CMK (cell line): ENCODE measurements at regions not wholly inside any gene's neighbourhood (a gene's known extent, or its start where the extent isn't known, plus 50 kb on each side); places are given as distances from the start of the nearest gene placed in this dataset.

Experiments used
- DNase-seq: peaks from one replicate; pipeline ENCODE4 v3.0.0-alpha.2; 2010; ENCODE audit warnings: low read depth

DNA sequence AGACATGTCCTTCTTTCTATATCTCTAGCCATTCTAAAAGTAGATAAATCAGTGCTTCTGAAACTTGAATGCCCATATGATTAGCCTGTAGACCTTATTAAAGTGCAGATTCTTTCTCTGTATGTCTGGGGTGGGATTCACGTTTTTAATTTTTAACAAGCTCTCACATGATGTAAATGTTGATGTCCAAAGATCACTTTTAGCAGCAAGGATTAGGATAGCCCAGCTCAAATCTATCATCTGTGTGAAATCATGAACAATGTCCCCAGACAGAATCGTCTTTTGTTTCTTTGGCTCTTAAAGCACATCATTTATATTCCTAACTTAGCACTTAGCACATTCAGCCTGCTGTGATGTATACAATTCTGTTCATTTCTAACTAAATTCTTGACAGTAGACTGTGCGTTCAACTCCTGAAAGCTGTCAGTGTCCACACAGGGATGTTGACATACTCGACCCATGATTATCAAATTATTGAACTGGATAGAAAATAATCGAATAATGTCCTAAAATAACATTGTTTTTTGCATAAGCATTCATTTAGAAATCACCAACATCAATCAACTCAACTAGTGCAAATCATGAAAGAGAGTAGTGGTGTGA is 102.1 kb upstream of the MLIP start:
- no peak for DNase-seq

DNA sequence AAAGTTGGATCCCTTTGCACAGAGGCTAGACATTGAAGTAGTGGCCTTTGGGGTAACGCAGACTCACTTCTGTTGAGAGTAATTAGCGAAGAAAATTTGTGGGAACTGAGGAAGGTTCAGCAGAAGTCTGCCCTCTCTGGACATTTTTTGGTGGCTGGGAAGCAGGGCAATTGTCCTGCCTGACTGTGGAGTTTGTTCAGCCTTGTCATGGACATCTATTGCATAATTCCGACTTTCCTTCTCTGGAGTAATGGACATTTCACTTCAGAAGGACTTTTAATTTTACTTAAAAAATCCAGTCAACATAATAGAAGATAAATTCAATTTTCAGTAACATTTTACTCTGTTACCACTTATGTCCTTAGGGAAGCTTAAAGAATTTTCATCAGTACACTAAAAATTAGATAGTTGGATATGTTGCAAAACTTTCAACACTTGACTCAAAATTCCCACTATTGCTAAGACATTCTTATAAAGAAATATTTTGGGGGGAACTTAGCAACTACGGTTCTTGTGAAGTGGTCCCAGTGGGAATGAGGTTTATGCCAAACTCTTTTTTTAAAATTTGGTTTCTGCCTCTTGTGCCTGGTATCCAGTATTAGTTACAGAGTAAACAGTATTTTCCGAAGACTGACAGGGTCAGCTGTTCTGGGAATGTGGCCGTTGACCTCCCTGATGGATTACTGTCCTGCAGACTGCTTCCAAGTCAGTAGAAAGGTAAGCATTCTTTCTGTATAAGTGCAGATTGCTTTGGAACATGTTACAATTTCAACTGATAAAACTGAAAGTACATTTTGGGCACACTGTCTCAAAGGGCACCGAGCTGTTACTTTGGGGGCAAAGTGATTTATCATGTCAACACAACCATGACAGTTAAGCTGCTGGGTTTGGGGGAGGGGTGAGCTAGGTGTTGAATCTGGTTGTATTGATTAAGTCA is 100.6 kb upstream of the MLIP start:
- DNase-seq, result no peak

DNA sequence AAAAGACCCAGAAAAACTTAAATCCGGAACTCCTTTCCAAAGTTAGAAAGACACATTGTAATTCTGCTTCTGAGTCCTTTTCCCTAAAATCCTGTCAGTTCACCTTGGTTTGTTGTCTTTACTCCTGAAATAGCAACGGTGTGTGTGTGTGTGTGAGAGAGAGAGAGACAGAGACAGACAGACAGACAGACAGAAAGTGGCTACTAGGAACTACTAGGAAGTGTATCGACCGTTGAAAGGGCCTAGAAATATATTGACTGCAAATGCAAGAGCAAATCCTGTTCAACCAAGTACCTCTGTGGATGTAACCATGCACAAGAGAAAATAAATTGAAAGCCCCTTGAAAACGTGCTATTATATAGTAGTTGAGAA is 100.0 kb upstream of the MLIP start:
- DNase-seq, result no peak

DNA sequence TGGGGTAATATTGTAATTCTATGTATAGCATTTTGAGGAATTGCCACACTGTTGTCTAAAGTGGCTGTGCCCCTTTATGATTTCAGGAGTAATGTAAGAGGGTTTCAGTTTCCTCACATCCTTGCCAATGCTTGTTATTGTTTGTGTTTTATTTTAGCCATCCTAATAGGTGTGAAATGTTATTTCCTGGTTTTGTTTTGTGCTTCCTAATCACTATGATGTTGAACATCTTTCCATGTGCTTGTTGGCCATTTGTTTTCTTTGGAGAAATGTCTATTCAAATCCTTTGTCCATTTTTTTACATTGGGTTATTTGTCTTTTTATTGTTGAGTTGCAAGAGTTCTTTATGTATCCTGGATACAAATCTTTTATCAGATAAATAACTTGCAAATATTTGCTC is 97.3 kb upstream of the MLIP start:
- no peak for DNase-seq

DNA sequence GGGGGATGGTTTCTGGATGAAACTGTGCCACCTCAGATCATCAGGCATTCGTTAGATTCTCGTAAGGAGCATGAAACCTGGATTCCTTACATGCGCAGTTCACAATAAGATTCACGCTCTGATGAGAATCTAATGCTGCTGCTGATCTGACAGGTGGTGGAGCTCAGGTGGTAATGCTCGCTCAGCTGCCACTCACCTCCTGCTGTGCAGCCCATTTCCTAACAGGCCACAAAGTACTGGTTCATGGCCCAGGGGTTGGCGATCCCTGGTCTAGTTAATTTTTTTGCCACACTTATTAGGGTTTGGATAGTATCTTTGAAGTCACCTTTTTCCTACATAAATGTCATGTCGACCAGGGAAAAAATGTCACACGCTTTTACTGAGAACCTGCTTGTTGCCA is 96.8 kb upstream of the MLIP start:
- DNase-seq, result no peak

DNA sequence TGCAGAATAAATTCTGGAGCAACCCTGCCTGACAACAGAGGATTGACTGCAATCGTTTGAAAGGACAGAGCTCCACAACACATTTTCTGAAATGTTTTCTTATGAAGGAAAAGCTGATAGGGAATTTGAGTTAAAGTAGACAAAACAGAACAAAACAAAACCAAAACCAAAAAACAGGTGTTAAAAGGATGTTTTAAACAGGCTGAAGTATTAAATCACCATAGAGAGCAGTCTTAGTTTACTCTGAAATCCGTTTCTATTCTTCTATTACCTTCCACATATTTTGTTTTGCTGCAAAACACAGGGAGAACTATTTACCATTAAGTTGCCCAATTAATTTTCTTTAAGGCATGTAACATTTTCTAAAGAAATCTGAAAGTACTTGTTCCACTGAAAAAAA is 93.4 kb upstream of the MLIP start:
- no peak for DNase-seq

DNA sequence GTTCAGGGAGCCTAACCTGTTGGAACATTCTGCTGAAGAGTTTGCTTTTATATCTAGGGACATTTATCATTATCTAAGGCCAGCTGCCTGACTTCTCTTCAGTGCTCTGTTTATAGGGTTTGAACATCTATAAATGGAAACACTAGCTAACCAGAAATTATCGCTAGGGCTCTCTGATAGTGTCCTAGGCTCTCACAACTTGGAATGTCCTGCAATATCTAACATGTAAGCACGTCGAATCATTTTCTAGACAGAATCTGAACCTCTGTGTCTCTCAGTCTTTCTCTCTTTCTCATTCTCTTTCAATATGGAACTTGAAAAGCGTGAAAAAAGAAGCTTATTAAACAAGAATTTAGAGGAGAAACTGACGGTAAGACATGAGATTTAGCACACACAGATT is 92.5 kb upstream of the MLIP start:
- no peak for DNase-seq

DNA sequence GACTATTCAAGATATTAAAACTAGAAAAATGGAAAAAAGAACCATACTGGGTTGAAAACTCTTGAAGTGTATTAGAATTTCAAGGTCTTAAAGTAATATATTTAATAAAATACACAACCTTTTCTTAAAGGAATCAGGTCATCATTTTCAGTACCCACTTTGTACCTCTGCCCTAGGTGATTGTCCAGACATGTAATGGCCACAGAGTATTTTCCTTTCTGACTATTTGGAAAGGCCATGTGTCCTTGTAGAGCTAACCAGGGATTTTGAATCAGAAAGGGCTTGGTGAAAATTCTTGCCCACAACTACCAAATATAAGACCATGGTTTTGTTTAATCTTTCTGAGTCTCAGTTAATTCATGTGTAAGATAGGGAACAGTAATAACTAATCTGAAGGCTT is 91.4 kb upstream of the MLIP start:
- no peak for DNase-seq

DNA sequence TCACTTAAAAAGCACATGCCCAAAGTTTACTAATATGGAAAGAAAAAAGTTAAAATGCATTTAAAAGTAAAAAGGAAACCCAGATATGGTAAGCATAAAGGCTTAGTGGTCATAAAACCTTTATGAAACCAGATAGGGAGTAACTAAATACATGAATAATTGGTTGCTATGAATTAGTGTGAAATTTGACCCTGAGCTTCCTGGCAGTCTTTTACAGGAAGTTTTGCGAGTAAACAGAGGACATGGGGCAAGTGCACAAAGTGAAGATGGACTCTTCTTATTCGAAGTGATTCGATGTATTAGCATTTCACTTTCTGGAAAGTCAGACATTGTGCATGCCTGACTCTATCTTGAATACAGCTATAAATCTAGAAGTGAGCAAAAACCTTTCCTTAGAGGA is 90.9 kb upstream of the MLIP start:
- DNase-seq, result no peak

DNA sequence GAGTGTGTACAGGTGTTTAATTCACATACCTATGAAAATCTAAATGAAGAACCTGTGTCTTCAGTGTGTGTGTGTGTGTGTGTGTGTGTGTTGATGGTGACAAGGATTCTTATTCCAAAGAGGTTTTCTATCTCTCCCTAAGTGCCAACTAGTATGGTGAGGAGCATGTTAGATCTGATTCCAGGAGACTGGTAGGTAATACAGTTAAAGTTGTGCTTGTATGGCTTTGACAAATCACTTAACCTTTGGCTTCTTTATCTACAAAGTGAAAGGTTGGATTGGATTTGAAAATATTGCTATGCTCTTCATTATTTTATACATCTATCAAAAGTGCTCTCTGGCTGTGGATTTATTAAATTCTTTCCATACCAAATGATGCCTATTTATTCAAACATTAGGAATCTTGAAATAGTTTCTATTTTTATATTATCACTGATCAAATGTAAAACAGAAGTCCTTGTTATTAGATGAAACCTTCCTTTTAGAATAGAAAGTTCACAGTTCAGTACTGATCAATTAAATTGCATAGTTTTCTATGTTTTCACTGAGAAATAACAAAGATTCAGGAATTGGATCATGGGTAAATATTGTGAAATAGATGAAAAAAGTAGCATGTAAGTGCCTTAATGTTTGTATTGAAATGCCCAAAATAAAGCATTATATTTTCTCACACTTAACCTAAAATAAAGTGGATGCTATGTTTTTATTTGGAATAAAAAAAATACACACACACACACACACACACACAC is 84.4 kb upstream of the MLIP start:
- no peak for DNase-seq

DNA sequence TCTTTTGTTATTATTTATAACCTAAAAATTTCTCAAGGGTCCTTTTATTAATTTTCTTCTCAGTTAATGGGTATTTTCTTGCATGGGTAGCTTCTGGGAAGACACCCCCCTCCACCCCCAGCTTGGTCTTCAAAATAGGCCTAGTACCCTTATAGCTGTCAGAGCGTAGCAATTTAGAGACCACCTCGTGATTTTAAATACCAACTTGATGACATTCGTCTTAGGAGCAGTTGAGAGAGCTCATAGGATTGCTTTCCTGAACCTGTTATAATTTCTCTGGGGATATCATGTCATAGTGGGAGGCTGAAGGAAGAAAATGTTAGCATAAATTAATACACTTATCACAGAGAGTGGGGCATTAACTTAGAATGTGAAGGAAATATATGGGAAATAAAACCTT is 83.1 kb upstream of the MLIP start:
- no peak for DNase-seq

DNA sequence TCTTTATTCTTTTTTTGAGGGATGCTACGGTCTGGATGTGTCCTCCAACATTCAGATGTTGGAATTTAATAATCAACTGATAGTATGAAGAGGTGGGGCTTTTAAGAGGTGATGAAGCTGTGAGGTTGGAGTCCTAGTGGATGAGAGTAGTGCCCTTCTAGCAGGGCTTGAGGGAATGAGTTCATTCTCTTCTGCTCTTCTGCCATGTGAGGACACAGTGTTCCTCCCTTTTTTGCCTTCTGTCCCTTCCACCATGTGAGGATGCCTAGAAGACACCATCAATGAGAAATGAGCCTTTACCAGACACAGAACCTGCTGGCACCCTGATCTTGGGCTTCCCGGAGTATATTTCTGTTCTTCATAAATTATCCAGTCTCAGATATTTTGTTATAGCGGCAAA is 82.1 kb upstream of the MLIP start:
- DNase-seq, result no peak

DNA sequence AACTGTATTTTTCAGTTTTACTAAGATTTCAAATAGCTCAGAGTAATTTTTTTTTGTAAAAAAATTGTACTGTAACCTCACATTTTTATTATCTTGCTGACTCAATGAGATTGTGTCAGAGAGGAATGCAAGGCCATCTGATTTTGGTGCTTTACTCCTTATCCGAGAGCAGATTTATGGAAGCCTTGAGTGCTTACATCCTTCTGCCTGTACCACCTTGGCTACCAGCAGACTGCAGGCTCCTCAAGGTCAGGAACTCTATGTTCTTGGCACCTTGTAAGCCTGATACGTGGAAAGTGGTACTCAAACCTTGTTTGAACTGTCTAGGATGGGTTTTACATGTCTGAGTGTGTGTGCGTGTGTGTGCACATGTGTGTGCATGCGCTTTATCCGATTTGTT is 80.1 kb upstream of the MLIP start:
- no peak for DNase-seq

DNA sequence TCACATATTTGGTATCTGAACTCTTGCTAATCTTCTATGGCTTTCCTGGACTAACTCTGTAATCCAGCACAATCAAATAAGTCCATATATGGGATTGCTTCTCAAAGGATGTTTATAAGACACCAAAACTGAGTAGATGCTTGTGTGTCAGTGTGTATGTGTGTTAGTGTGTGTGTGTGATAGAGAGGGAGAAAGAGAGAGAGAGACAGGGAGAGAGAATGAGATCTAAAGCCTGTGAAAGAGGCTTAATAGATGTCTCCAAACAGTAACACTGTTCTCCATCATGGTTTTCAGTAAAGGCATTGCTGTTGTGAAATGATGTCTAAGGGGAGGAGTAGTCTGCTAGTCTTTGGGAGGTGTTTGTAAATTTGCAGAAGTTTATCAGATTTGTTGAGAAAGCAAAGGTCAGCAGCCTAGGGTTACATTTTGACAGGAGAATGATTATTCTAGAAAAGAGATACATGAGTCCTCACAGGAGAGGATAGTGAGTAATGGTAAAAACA is 73.9 kb upstream of the MLIP start:
- DNase-seq, result no peak

DNA sequence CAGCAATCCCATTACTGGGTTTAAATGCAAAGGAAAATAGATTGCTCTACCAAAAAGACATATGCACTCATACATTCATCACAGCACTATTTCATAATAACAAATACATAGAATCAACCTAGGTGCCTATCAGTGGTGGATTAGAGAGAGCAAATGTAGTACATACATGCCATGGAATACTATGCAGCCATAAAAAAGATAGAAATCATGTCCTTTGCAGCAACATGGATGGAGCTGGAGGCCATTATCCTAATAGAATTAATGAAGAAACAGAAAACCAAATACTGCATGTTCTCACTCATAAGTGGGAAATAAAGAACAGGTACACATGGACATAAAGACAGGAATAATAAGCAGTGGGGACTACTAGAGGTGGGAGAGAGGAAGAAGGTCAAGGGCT is 70.7 kb upstream of the MLIP start:
- DNase-seq, result no peak

DNA sequence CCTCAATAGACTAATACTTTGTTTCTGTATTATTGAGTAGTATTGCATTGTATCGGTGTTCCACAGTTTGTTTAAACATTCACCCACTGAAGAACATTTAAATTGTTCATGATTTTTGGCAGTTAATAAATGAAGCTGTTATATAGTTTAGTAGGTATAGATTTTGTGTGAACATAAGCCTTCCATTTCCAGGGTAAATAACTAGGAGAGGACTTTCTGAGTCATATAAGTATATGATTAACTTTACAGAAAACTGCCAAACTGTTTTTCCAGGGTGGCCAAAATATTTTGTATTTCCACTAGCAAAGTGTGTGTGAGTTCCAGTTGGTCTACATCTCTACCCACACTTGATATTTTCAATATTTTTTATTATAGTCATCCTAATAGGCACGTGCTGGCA is 70.0 kb upstream of the MLIP start:
- DNase-seq, result no peak

DNA sequence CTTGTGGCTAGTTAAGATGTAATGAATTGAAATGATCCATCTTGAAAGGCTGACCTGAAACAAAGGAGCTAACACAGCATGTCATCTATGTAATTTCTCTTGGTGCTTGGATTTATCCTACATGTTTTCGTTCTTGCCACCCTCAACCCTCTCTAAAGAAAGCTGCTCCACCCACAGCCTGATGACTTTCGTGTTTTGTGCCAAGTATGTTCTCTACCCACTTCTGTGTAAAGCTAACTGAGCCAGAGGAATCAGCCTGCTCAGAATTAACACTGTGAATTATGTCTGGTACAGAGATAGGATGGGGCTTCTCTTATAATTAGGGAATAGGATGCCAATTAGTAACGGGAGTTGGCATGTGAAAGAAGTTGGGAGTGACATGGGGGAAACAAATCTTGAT is 67.9 kb upstream of the MLIP start:
- DNase-seq, result no peak

DNA sequence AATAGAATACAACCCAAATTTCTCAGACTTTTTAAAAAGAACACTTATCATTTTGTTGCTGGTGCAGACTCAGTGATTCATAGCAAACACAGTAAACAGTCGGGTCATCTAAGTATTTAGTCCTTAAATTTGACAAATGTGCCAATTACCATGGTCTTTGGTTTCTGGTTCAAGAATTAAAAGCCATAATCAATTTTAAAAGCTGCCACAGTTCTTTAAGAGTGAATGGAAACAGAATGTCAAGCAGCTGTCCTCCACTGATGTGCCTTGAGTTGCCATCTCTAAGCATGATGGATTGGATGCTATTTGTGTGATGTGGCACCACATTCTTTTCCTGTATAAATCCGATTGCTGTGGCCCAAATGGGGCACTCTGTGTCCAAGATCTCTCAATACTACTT is 67.2 kb upstream of the MLIP start:
- no peak for DNase-seq

DNA sequence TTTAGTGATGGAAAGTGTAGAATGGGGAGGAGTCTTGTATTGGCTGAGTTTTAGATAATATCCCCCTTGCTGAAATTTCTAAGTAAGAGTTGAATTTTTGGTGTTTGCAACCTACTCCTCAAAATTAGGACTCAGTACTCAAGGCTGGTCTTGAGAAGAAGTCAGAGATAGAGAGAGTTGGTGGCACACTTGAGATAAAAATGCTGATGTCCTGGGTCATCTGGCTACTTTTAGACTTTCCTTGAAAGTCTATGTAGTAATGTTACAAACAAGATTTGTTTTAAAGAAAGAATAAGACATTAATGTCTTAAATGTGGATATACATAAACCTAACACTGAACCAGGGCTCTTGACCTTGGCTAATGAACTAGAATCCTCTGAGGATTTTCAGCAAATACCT is 62.5 kb upstream of the MLIP start:
- no peak for DNase-seq

DNA sequence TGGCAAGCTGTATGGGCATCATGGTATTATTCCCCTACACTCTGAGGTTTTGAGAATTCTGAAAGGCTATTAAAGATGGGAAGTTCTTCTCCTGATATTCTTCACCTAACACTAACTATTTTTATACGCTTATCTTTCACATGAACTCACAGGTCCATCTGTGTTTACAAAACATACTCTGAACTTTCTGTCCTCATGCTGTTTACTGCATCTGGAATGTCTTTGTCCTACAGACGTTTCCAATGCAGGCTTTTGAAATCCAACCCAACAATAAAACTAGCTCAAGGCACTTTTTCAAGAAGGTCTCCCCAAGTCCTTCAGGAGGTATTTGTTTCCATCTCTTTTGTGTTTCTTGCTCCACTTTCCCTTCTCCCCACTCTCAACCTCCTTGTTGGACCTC is 60.5 kb upstream of the MLIP start:
- no peak for DNase-seq

DNA sequence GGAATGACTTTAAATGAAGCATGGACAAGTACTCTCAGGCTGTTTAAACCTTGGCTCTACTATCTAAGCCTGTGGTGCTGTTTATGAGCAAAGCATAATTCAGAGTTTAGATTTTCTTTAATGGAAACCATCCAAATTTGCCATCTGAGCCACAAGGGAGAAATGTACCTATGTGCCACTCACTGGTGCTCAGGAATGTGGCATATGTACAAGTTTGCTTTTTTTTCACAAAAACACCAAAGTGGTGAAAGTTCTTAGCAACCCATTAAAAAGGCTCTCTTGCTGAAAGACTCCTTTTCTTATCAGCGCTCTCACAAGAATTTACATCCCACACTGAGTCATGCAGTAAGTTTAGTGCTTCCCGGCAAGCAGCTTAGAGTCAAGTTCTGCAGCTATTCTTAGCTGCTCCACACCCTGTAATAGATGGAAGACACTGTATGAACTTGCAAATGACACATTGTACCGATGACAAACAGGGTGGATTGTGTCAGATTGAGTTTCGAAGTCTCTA is 57.3 kb upstream of the MLIP start:
- no peak for DNase-seq

DNA sequence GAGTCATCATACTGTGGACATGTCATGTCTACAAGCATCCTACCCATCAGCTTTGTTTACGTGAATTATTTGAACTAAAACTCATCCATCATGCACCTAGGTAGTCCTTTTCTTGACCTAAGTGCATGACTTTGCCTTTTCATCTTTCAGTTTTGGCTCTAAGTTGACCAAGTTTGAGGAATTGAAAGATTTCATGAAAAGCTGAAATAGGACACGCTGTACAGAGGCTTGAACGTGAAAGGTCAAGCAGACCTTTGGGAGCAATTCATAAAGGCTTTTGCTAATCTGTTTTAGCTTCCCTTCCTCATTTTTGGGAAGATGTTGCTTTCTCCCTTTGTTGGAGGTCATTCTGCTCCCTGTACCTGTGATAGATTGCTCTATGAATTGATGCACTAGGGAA is 55.1 kb upstream of the MLIP start:
- no peak for DNase-seq

DNA sequence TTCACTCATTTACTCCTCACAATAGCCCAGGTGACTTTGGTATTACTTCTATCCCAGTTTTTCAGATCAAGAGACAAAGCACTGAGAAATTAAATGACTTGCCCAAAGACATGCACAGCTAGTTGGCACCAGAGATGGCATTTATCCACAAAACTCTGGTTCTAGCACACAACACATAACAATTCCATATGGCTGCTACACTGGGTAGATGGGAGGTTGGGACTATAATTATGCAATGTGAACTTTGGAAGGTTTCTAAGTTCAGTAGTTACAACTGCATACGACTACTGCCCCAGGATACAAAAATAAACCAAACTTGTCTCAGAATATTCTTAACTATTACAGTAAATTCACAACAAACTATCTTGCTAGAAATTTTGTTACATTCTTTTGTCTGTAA is 54.2 kb upstream of the MLIP start:
- no peak for DNase-seq
